ENCODE measurements at regions not wholly inside any gene's neighbourhood (a gene's known extent, or its start where the extent isn't known, plus 50 kb on each side); places are given as distances from the start of the nearest gene placed in this dataset.

GRCh38 chr1:112061056-112061455 lies 71.6 kb upstream of the KCND3 start:
- H3K4me1 ChIP-seq = no peaks in the 10 kb centered on the region
- H3K9me3 ChIP-seq = no peaks in the 10 kb centered on the region
- no peak overlapping the region for H3K27ac ChIP-seq
- H3K36me3 ChIP-seq = no peaks in the 10 kb centered on the region
- H3K27me3 ChIP-seq = peaks cover 0 to 13% of the 10 kb centered on the region in 2 donors
- TF ChIP-seq CTCF (IDR thresholded peaks at IDR 0.05) = no peak
- intact Hi-C loops (cut with DNase I; ENCODE audit: low total_unique reads) = no loop called here
- DNase-seq = no peak
- H3K4me3 ChIP-seq = no peak overlapping the region

- no peaks in the 10 kb centered on the region for H3K4me1 ChIP-seq
- intact Hi-C loops (cut with DNase I; ENCODE audit: low total_unique reads) = no loop called here
- no peak overlapping the region for H3K4me3 ChIP-seq
- H3K27me3 ChIP-seq = peaks cover 0 to 13% of the 10 kb centered on the region in 2 donors
- DNase-seq = no peak
- no peak overlapping the region for H3K27ac ChIP-seq
- no peak for TF ChIP-seq CTCF (IDR thresholded peaks at IDR 0.05)
- no peaks in the 10 kb centered on the region for H3K36me3 ChIP-seq
- no peaks in the 10 kb centered on the region for H3K9me3 ChIP-seq
Measured at GRCh38 chr1:112061901-112062320, 72.4 kb upstream of the KCND3 start.

GRCh38 chr1:112063781-112064728 lies 74.6 kb upstream of the KCND3 start:
- no peak for TF ChIP-seq CTCF (IDR thresholded peaks at IDR 0.05)
- H3K4me1 ChIP-seq = no peaks in the 10 kb centered on the region
- intact Hi-C loops (cut with DNase I; ENCODE audit: low total_unique reads) = no loop called here

GRCh38 chr1:112067989-112068388 lies 78.5 kb upstream of the KCND3 start:
- peaks cover 0 to 7% of the 10 kb centered on the region in 2 donors for H3K27me3 ChIP-seq
- intact Hi-C loops (cut with DNase I; ENCODE audit: low total_unique reads) = no loop called here
- no peak for TF ChIP-seq CTCF (IDR thresholded peaks at IDR 0.05)
- H3K27ac ChIP-seq = no peak overlapping the region
- H3K9me3 ChIP-seq = no peaks in the 10 kb centered on the region
- no peak overlapping the region for H3K4me3 ChIP-seq
- no peaks in the 10 kb centered on the region for H3K36me3 ChIP-seq
- H3K4me1 ChIP-seq = no peaks in the 10 kb centered on the region
- no peak for DNase-seq

More at GRCh38 chr1:112063781-112064728, 74.6 kb upstream of the KCND3 start:
- Histone ChIP-seq H3K4me3 (no peak overlapping the region), H3K36me3 (no peaks in the 10 kb centered on the region), H3K27me3 (peaks cover 0 to 13% of the 10 kb centered on the region in 2 donors), H3K27ac (no peak overlapping the region), H3K9me3 (no peaks in the 10 kb centered on the region)
- no peak for DNase-seq

- no peak for DNase-seq
- no peak overlapping the region for H3K4me3 ChIP-seq
- H3K4me1 ChIP-seq = no peaks in the 10 kb centered on the region
- no peaks in the 10 kb centered on the region for H3K9me3 ChIP-seq
- no peaks in the 10 kb centered on the region for H3K27me3 ChIP-seq
- intact Hi-C loops (cut with DNase I; ENCODE audit: low total_unique reads) = no loop called here
- no peaks in the 10 kb centered on the region for H3K36me3 ChIP-seq
- H3K27ac ChIP-seq = no peak overlapping the region
- no peak for TF ChIP-seq CTCF (IDR thresholded peaks at IDR 0.05)
Measured at GRCh38 chr1:112070677-112071076, 81.2 kb upstream of the KCND3 start.
